GM12892 (cell line): ENCODE measurements at regions not wholly inside any gene's neighbourhood (a gene's known extent, or its start where the extent isn't known, plus 50 kb on each side); places are given as distances from the start of the nearest gene placed in this dataset.

ENCODE experiments used
- DNase-seq: peaks from one replicate; pipeline ENCODE4 v3.0.0; 2011; ENCODE audit not compliant: insufficient read length
- FAIRE-seq: peaks from 2 replicates; lab custom pipeline; 2011; peaks lifted over from hg19 to GRCh38; lab: Jason Lieb, UNC
- POLR2A ChIP-seq: IDR thresholded peaks from 2 replicates; pipeline ENCODE4 v1.6.1; 2011; ENCODE audit warnings: low read depth, low read length, control low read depth
- POLR2AphosphoS5 ChIP-seq: IDR thresholded peaks from 2 replicates; pipeline ENCODE4 v1.6.1; 2011; ENCODE audit warnings: low read depth, low read length, control low read depth
- TAF1 ChIP-seq: IDR thresholded peaks from 2 replicates; pipeline ENCODE4 v1.6.1; 2011; ENCODE audit warnings: low read depth, mild to moderate bottlenecking, control low read depth, low read length, borderline replicate concordance

- DNase-seq (no peak), FAIRE-seq (no peak)
- no peak for TF ChIP-seq POLR2AphosphoS5
- no peak for TF ChIP-seq TAF1
Measured at GRCh38 chr6:149169761-149170511, 147.6 kb upstream of the TAB2 start.

- FAIRE-seq (no peak), DNase-seq (no peak)
Measured at GRCh38 chr6:149170564-149171452, 146.7 kb upstream of the TAB2 start.

GRCh38 chr6:149173222-149173621 lies 144.3 kb upstream of the TAB2 start:
- no peak for TF ChIP-seq POLR2A
- TF ChIP-seq TAF1: no peak
- no peak for TF ChIP-seq POLR2AphosphoS5
- FAIRE-seq (no peak), DNase-seq (no peak)

More at GRCh38 chr6:149170564-149171452, 146.7 kb upstream of the TAB2 start:
- no peak for TF ChIP-seq POLR2AphosphoS5
- no peak for TF ChIP-seq POLR2A
- TF ChIP-seq TAF1: no peak

GRCh38 chr6:149174962-149175361 lies 142.6 kb upstream of the TAB2 start:
- no peak for FAIRE-seq
- DNase-seq: no peak
- TF ChIP-seq POLR2AphosphoS5: no peak

GRCh38 chr6:149176971-149177667 lies 140.4 kb upstream of the TAB2 start:
- TF ChIP-seq POLR2A: no peak
- TF ChIP-seq POLR2AphosphoS5: no peak
- TF ChIP-seq TAF1: no peak
- FAIRE-seq: no peak
- no peak for DNase-seq

GRCh38 chr6:149179431-149179830 lies 138.1 kb upstream of the TAB2 start:
- FAIRE-seq: no peak

GRCh38 chr6:149181304-149181703 lies 136.2 kb upstream of the TAB2 start:
- FAIRE-seq (no peak), DNase-seq (no peak)
- TF ChIP-seq TAF1: no peak

More at GRCh38 chr6:149179431-149179830, 138.1 kb upstream of the TAB2 start:
- no peak for DNase-seq
- no peak for TF ChIP-seq POLR2A
- no peak for TF ChIP-seq POLR2AphosphoS5
- TF ChIP-seq TAF1: no peak

GRCh38 chr6:149182262-149182661 lies 135.2 kb upstream of the TAB2 start:
- FAIRE-seq: no peak
- TF ChIP-seq POLR2AphosphoS5 (no peak), POLR2A (no peak), TAF1 (no peak)

GRCh38 chr6:149184523-149184922 lies 133.0 kb upstream of the TAB2 start:
- FAIRE-seq (no peak), DNase-seq (no peak)
- TF ChIP-seq POLR2AphosphoS5 (no peak), POLR2A (no peak), TAF1 (no peak)

More at GRCh38 chr6:149182262-149182661, 135.2 kb upstream of the TAB2 start:
- DNase-seq: no peak

GRCh38 chr6:149185799-149186357 lies 131.6 kb upstream of the TAB2 start:
- TF ChIP-seq TAF1: no peak
- TF ChIP-seq POLR2AphosphoS5: no peak
- no peak for TF ChIP-seq POLR2A
- FAIRE-seq: no peak
- DNase-seq: no peak

GRCh38 chr6:149186873-149187272 lies 130.6 kb upstream of the TAB2 start:
- DNase-seq (no peak), FAIRE-seq (no peak)
- TF ChIP-seq POLR2A (no peak), POLR2AphosphoS5 (no peak), TAF1 (no peak)
